Panc1 (cell line): ENCODE measurements at regions not wholly inside any gene's neighbourhood (a gene's known extent, or its start where the extent isn't known, plus 50 kb on each side); places are given as distances from the start of the nearest gene placed in this dataset.

Experiments used
- POLR2AphosphoS5 ChIP-seq: IDR thresholded peaks from 2 replicates; pipeline ENCODE4 v1.6.1; 2012; ENCODE audit warnings: mild to moderate bottlenecking, low read depth, low read length, moderate library complexity
- TCF7L2 ChIP-seq: IDR thresholded peaks from 2 replicates; pipeline ENCODE4 v1.6.1; 2011; ENCODE audit warnings: mild to moderate bottlenecking, low read depth, low read length, inconsistent platforms
- TF ChIP-seq, protein P1 (sequence below): fragments of 450-650 bp; IDR thresholded peaks from 2 replicates; pipeline ENCODE4 v1.5.1; 2017; ENCODE audit warnings: mild to moderate bottlenecking
- TF ChIP-seq, protein P2 (sequence below), 2 experiments: IDR thresholded peaks; 2 replicates each; pipeline ENCODE4 v1.6.1; 2011 to 2012; ENCODE audit warnings: low read depth in 2 of 2, control low read depth in 1 of 2, low read length in 1 of 2, mild to moderate bottlenecking in 1 of 2, moderate library complexity in 1 of 2; ENCODE audit not compliant: insufficient read depth in 1 of 2

DNA sequence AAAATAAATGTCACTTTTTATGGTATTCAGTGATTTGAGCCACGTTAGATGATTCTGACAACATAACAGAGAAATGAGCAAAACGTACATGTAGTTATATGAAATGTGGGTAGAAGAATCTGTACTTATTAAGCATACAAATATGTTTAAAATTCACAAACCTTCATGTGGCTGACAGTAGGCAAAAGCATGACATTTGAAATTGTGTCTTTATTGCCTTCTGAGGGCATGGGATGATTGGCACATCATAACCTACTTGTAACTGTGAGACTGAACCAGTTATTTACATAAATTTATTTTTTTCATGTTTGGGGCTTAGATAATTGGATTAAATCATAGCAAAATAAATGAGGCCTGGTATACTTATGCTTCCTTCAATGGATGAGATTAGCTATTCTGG, 202.2 kb downstream of the DNAJB9 start:
- TF ChIP-seq, protein P1, sequence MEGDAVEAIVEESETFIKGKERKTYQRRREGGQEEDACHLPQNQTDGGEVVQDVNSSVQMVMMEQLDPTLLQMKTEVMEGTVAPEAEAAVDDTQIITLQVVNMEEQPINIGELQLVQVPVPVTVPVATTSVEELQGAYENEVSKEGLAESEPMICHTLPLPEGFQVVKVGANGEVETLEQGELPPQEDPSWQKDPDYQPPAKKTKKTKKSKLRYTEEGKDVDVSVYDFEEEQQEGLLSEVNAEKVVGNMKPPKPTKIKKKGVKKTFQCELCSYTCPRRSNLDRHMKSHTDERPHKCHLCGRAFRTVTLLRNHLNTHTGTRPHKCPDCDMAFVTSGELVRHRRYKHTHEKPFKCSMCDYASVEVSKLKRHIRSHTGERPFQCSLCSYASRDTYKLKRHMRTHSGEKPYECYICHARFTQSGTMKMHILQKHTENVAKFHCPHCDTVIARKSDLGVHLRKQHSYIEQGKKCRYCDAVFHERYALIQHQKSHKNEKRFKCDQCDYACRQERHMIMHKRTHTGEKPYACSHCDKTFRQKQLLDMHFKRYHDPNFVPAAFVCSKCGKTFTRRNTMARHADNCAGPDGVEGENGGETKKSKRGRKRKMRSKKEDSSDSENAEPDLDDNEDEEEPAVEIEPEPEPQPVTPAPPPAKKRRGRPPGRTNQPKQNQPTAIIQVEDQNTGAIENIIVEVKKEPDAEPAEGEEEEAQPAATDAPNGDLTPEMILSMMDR, result no peak
- TF ChIP-seq, protein P2, sequence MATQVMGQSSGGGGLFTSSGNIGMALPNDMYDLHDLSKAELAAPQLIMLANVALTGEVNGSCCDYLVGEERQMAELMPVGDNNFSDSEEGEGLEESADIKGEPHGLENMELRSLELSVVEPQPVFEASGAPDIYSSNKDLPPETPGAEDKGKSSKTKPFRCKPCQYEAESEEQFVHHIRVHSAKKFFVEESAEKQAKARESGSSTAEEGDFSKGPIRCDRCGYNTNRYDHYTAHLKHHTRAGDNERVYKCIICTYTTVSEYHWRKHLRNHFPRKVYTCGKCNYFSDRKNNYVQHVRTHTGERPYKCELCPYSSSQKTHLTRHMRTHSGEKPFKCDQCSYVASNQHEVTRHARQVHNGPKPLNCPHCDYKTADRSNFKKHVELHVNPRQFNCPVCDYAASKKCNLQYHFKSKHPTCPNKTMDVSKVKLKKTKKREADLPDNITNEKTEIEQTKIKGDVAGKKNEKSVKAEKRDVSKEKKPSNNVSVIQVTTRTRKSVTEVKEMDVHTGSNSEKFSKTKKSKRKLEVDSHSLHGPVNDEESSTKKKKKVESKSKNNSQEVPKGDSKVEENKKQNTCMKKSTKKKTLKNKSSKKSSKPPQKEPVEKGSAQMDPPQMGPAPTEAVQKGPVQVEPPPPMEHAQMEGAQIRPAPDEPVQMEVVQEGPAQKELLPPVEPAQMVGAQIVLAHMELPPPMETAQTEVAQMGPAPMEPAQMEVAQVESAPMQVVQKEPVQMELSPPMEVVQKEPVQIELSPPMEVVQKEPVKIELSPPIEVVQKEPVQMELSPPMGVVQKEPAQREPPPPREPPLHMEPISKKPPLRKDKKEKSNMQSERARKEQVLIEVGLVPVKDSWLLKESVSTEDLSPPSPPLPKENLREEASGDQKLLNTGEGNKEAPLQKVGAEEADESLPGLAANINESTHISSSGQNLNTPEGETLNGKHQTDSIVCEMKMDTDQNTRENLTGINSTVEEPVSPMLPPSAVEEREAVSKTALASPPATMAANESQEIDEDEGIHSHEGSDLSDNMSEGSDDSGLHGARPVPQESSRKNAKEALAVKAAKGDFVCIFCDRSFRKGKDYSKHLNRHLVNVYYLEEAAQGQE (IDR thresholded peaks at IDR 0.05; ENCODE audit: insufficient read depth in 1 of 2, low read depth in 2 of 2, low read length in 1 of 2), result no peak
- TF ChIP-seq POLR2AphosphoS5 (no peak), TCF7L2 (no peak)
